Amygdala (tissue), 56 donors: ENCODE measurements at regions not wholly inside any gene's neighbourhood (a gene's known extent, or its start where the extent isn't known, plus 50 kb on each side); places are given as distances from the start of the nearest gene placed in this dataset.
A peak's percentile ranks its signal among the peaks of the same experiment; 100 is the strongest.
"Not testable (repeated sequence)": the region's sequence is repeated elsewhere in the genome, so short reads cannot be mapped to it uniquely, and the experiment has no call there.

Experiments used
- DNase-seq, 56 donors: peaks; one replicate each; lab custom pipeline; 2025; lab: John Stamatoyannopoulos, UW

- DNase-seq, result no peak
Measured at GRCh38 chr3:61372723-61373122, 121.5 kb upstream of the FHIT start.

- DNase-seq, result no peak
Measured at GRCh38 chr3:61378311-61378710, 127.1 kb upstream of the FHIT start.

- peak in 1 of 56 donors; percentile 18 for DNase-seq
Measured at GRCh38 chr3:61381745-61382392, 130.6 kb upstream of the FHIT start.

DNA sequence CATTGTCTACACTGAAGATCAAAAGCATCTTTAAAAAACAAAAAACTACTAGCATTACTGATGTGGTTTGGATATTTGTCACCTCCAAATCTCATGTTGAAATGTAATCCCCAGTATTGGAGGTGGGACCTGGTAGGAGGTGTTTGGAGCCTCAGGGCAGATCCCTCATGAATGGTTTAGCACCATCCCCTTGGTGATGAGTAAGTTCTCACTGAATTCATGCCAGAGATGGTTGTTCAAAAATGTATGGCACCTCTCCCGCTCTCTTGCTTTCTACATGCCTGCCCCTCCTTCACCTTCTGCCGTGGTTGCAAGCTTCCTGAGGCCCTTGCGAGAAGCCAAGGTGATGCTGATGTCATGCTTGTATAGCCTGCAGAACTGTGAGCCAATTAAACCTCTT is 136.6 kb upstream of the FHIT start:
- no peak for DNase-seq

- not testable (repeated sequence) for DNase-seq
Measured at GRCh38 chr3:61393480-61393947, 142.3 kb upstream of the FHIT start.

GRCh38 chr3:61401359-61401758 is 150.1 kb upstream of the FHIT start:
- no peak for DNase-seq

- no peak for DNase-seq
Measured at GRCh38 chr3:61407397-61407796, 154.0 kb upstream of the PTPRG start.

GRCh38 chr3:61409638-61410037 is 151.7 kb upstream of the PTPRG start:
- DNase-seq, result no peak

DNA sequence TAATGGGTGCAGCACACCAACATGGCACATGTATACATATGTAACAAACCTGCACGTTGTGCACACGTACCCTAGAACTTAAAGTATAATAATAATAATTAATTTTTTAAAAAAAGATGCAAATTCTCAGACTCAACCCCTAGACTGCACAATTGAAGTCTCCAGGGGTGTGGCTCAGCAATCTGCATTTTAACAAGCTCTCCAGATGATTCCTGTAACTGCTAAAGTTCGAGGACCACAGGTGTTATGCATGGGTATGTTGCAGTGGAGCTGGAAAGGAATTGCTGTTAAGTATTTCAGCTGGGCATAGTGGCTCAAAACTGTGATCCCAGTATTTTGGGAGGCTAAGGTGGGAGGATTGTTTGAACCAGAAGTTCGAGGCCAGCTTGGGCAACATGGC is 151.0 kb upstream of the PTPRG start:
- not testable (repeated sequence) for DNase-seq

- DNase-seq, result no peak
Measured at GRCh38 chr3:61411009-61411662, 150.2 kb upstream of the PTPRG start.

DNA sequence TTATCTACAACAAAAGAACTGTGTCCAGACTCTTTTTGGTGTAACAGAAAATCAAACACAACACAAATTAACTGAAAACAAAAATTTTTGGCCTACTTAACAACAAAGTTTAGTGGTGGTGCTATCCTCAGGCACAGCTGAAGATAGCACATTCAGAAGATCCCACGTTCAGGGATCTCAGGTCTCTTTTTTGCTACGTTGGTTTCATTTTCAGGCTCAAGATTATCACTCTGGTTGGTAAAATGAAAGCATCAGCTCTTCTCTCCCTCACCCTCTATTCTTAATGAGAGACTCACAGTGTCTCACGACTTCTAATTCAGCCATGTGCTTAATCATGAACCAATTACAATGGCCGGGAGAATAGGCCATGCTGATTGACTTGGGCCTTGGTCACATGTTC is 146.9 kb upstream of the PTPRG start:
- DNase-seq, result no peak

DNA sequence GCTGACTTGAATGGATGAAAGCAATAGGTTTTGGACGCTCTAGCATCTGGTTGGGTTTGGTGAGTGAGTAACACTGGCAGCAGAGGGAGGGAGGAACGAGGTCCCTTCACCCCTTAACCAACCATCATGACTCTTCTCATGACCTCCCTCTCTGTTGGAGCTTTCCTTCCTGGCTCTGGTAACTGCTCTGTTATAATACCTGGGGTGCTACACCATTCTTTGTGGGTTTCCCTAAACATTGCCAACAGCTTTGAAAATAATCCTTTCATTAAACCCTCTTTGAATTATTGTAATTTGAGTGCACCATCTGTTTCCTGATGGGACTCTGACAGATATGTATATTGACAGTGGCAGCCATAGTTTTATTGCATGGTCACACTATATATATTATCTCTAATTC is 146.2 kb upstream of the PTPRG start:
- no peak for DNase-seq

DNA sequence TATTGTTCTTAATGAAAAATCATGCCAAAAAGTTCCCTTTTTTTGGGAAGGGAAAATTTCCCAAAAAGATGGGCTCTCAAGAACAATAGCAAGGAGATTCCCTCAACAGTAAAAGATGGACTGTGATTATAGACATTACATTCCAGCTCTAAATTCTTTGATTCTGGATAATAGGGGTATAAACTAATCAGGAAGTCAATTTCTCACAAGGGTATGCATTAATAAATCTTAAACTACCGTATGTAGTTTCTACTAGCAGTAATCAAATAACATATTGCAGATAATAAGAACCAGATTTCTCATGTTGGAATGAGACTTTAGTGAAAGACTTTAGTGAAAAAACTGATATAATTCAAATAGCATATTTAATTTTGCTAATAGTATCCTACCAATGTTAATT is 144.8 kb upstream of the PTPRG start:
- no peak for DNase-seq

- no peak for DNase-seq
Measured at GRCh38 chr3:61417352-61417751, 144.0 kb upstream of the PTPRG start.

- no peak for DNase-seq
Measured at GRCh38 chr3:61420136-61420759, 141.1 kb upstream of the PTPRG start.

DNA sequence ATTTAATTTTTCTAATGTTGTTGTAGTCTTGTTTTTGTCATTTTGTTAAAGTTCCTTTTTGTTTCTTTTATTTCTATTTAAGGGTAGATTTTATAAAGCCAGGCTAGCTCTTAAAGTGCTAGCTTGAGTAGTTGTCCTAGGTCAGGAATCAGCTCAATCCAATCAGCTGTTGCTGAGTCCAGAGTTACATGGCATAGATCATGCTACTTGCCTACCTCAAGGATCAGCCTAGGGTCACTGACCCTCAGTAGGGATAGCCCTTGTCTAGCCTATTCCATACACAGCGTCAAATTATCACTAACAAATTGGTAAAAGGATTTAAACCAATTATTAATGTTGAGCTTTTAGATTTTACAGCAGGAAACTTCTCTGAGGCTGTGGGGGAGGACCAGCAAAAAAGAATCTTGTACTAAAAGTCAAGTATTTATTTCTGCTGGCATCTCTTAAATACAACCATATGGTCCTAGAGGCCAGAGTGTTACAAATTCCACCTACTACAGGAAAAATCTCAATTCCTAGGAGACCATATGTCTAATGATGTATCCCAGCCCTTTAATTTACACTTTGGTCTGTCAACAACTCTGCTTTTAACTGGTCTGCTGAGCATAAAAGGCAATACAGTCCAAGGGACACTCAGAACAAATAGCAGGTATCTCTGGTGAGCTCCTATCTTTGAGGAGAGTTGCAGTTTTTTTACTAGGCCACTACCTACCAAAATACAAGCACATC is 138.3 kb upstream of the PTPRG start:
- DNase-seq, result no peak

DNA sequence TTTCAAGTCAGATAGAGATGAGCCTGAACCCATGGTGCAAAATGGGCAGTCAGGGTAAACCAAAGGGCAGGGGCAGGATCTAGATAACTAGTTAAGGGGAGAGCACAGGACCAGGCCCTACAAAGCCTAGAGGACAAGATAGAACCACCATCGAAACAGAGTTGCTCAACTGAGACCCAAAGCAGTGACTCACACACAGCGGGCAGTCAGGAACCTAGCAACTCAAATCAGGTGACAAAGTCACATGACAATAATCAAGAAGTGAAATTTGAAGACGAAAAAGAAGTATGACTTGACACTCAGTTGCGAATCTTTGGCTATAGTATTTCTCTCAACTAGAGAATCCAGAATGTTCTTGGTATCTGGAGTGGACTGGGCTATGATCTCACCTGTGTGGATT is 136.0 kb upstream of the PTPRG start:
- DNase-seq, result no peak

DNA sequence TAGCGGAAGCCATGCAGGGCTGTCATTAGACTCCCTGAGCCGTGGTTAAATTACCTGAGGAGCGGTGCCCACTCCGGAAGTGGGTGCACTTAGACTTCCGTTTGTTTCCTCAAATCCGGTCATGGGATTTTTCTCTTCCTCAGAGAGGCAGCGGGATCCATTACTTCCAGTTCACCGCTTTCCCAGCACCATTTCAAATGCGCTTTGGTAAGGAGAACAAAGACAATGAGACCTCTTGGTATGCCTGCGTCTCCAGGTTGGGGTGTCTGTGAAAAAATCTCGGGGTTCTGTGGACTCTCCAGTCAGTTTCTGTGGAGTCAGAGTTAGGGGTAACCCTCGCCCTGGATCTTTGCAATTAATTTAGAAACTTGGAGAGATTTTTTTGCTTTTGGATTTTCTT is 132.3 kb upstream of the PTPRG start:
- DNase-seq, result no peak

GRCh38 chr3:61434901-61435300 is 126.5 kb upstream of the PTPRG start:
- not testable (repeated sequence) for DNase-seq

DNA sequence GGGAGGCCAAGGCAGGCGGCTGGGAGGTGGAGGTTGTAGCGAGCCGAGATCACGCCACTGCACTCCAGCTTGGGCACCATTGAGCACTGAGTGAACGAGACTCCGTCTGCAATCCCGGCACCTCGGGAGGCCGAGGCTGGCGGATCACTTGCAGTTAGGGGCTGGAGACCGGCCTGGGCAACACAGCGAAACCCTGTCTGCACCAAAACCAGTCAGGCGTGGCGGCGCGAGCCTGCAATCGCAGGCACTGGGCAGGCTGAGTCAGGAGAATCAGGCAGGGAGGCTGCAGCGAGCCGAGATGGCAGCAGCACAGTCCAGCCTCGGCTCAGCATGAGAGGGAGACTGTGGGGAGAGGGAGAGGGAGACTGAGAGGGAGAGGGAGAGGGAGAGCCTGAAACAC is 126.0 kb upstream of the PTPRG start:
- DNase-seq, result not testable (repeated sequence)
